Endothelial cell (in vitro differentiated cells): ENCODE measurements at regions not wholly inside any gene's neighbourhood (a gene's known extent, or its start where the extent isn't known, plus 50 kb on each side); places are given as distances from the start of the nearest gene placed in this dataset.

ENCODE experiments used
- DNase-seq: peaks from one replicate; pipeline ENCODE4 v3.0.0; 2021; ENCODE audit warnings: low spot score
- H3K27ac Mint-ChIP-seq: one replicate; pipeline ENCODE4 v1.8.0; 2021; ENCODE audit warnings: mixed read lengths, inconsistent platforms; ENCODE audit not compliant: unreplicated experiment
- H3K27me3 Mint-ChIP-seq: one replicate; pipeline ENCODE4 v1.8.0; 2021; ENCODE audit warnings: mild to moderate bottlenecking, moderate library complexity, mixed read lengths, inconsistent platforms; ENCODE audit not compliant: unreplicated experiment
- H3K36me3 Mint-ChIP-seq: one replicate; pipeline ENCODE4 v1.8.0; 2021; ENCODE audit warnings: mild to moderate bottlenecking, low read depth, mixed read lengths, inconsistent platforms; ENCODE audit not compliant: unreplicated experiment
- H3K4me1 Mint-ChIP-seq: one replicate; pipeline ENCODE4 v1.8.0; 2021; ENCODE audit warnings: mild to moderate bottlenecking, mixed read lengths, inconsistent platforms; ENCODE audit not compliant: unreplicated experiment
- H3K4me3 Mint-ChIP-seq: one replicate; pipeline ENCODE4 v1.8.0; 2021; ENCODE audit warnings: mild to moderate bottlenecking, mixed read lengths, inconsistent platforms; ENCODE audit not compliant: unreplicated experiment
- H3K9me3 Mint-ChIP-seq: one replicate; pipeline ENCODE4 v1.8.0; 2021; ENCODE audit warnings: mixed read lengths, inconsistent platforms; ENCODE audit not compliant: unreplicated experiment
- TF ChIP-seq, protein P1 (sequence below): fragments of 200-600 bp; sonication (generic); IDR thresholded peaks from one replicate; pipeline ENCODE4 v1.5.0; 2021; ENCODE audit warnings: antibody characterized with exemption; ENCODE audit not compliant: unreplicated experiment

GRCh38 chr22:49349841-49350381 lies 477.8 kb downstream of the BRD1 start:
- Mint-ChIP-seq H3K9me3 (no peaks in the 10 kb centered on the region), H3K27me3 (peaks cover 5% of the 10 kb centered on the region), H3K27ac (no peak overlapping the region), H3K4me3 (no peak overlapping the region), H3K4me1 (peaks cover 11% of the 10 kb centered on the region), H3K36me3 (no peaks in the 10 kb centered on the region)
- TF ChIP-seq, protein P1, sequence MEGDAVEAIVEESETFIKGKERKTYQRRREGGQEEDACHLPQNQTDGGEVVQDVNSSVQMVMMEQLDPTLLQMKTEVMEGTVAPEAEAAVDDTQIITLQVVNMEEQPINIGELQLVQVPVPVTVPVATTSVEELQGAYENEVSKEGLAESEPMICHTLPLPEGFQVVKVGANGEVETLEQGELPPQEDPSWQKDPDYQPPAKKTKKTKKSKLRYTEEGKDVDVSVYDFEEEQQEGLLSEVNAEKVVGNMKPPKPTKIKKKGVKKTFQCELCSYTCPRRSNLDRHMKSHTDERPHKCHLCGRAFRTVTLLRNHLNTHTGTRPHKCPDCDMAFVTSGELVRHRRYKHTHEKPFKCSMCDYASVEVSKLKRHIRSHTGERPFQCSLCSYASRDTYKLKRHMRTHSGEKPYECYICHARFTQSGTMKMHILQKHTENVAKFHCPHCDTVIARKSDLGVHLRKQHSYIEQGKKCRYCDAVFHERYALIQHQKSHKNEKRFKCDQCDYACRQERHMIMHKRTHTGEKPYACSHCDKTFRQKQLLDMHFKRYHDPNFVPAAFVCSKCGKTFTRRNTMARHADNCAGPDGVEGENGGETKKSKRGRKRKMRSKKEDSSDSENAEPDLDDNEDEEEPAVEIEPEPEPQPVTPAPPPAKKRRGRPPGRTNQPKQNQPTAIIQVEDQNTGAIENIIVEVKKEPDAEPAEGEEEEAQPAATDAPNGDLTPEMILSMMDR: no peak
- no peak for DNase-seq

DNA sequence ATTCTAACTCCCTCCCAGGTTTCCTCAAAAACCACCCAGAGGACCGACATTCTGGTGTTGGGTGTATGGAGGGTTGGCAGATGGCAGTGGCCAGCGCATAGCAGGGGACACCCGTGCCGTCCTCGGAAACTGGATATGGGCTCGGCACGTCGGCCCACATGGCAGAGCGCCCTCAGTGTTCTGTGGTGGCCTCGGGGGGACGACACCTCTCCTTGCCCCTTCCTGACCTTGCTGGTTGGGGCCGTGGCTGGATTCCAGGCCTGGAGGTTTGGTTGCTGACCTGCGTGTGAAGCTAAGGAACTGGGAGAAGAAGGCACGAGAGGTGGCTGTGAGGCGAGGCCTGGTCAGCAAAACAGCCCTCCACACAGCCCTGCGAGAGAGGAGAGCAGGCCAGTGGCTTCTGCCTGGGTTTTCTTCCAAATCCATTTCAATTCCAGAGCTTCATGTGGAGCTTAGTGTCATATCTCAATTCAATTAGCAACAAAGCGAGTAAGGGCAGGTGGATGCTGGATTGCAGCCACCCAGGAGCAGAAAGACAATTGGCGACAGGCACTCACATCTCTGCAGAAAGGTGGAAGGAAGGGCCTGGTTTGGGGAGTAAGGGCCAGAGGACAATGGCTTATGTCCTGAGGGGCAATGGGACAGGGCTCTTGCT lies 478.4 kb downstream of the BRD1 start:
- no peak for DNase-seq

GRCh38 chr22:49348631-49349030 lies 479.0 kb downstream of the BRD1 start:
- Mint-ChIP-seq H3K27ac (no peak overlapping the region), H3K27me3 (peaks cover 5% of the 10 kb centered on the region), H3K9me3 (no peaks in the 10 kb centered on the region), H3K36me3 (no peaks in the 10 kb centered on the region), H3K4me3 (no peak overlapping the region), H3K4me1 (peaks cover 11% of the 10 kb centered on the region)
- no peak for DNase-seq
- TF ChIP-seq, protein P1: no peak

More for the DNA sequence above, 478.4 kb downstream of the BRD1 start:
- Mint-ChIP-seq H3K9me3 (no peaks in the 10 kb centered on the region), H3K27ac (no peak overlapping the region), H3K4me1 (peaks cover 11% of the 10 kb centered on the region), H3K4me3 (no peak overlapping the region), H3K36me3 (no peaks in the 10 kb centered on the region), H3K27me3 (peaks cover 5% of the 10 kb centered on the region)
- TF ChIP-seq, protein P1: no peak

GRCh38 chr22:49347376-49347775 lies 480.3 kb downstream of the BRD1 start:
- Mint-ChIP-seq H3K4me3 (no peak overlapping the region), H3K9me3 (no peaks in the 10 kb centered on the region), H3K36me3 (no peaks in the 10 kb centered on the region), H3K27me3 (peaks cover 6% of the 10 kb centered on the region), H3K27ac (no peak overlapping the region), H3K4me1 (peaks cover 11% of the 10 kb centered on the region)
- no peak for DNase-seq
- TF ChIP-seq, protein P1: no peak

DNA sequence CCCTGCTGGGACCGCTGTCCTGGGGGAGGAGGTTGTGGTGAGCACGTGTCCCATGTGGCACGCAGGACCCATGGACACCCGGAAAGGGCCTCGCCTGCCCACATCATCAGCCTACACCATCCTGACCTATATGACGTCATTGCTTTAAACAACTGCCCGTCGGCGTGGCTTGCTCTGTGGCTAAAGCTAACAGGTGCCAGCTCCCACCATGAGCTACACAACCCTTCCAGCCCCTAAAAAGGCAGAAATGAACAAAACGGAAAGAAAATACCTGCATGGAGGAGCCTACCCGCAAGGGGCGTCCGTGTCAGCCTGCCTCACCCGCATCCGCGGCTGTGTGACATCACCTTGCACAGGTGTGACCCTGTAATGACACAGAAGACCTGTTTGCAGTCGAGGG lies 481.8 kb downstream of the BRD1 start:
- Mint-ChIP-seq H3K27ac (no peak overlapping the region), H3K4me1 (peaks cover 11% of the 10 kb centered on the region), H3K27me3 (peaks cover 6% of the 10 kb centered on the region), H3K9me3 (no peaks in the 10 kb centered on the region), H3K36me3 (no peaks in the 10 kb centered on the region), H3K4me3 (no peak overlapping the region)
- TF ChIP-seq, protein P1: no peak
- DNase-seq: no peak
